GM10266 (cell line): ENCODE measurements at regions not wholly inside any gene's neighbourhood (a gene's known extent, or its start where the extent isn't known, plus 50 kb on each side); places are given as distances from the start of the nearest gene placed in this dataset.

Experiments
- DNase-seq: peaks from one replicate; pipeline ENCODE4 v3.0.0; 2012; ENCODE audit errors: extremely low spot score
- CTCF ChIP-seq: IDR thresholded peaks from 2 replicates; pipeline ENCODE4 v1.5.1; 2012; ENCODE audit warnings: mild to moderate bottlenecking, low read depth; ENCODE audit not compliant: control insufficient read depth, insufficient read depth; ENCODE audit errors: missing control alignments

GRCh38 chr2:175872721-175873120, 129.3 kb downstream of the LNPK start:
- TF ChIP-seq CTCF: no peak
- no peak for DNase-seq

DNA sequence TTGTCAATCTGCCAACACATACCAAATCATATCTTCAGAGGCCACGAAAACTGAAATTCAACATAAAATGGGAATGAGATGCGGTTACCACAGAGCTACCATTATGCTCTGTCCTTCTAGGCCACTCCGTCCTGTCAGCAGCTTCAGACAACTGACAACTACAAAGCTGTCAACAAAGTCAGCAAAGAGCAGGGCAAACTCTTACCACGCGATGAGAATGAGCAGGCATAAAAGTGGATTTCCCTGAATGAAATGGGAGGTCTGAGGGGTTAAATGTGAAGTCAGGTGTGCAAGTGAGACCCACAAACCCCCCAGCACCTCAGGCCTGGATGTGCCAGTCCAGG, 130.1 kb downstream of the LNPK start:
- no peak for DNase-seq
- no peak for TF ChIP-seq CTCF

- DNase-seq: no peak
- TF ChIP-seq CTCF: no peak
Observed at GRCh38 chr2:175871331-175872004, 130.6 kb downstream of the LNPK start.

DNA sequence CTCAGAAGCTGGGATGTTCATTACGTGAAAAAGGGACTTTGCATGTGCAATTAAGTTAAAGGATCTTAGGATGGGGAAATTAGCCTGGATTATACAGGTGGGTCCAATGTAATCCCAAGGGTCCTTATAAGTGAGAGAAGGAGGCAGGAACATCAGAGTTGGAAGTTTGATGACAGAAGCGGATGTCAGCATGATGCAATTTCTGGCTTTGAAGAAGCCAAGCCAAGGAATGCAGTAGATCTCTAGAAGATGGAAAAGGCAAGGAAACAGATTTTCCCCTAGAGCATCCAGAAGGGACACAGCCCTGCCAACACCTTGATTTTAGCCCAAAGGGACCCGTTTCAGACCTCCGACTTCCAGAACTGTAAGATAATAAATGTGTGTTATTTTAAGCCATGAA, 136.4 kb downstream of the LNPK start:
- no peak for DNase-seq
- TF ChIP-seq CTCF: no peak

- no peak for DNase-seq
- TF ChIP-seq CTCF: no peak
Observed at GRCh38 chr2:175864137-175864850, 137.8 kb downstream of the LNPK start.

DNA sequence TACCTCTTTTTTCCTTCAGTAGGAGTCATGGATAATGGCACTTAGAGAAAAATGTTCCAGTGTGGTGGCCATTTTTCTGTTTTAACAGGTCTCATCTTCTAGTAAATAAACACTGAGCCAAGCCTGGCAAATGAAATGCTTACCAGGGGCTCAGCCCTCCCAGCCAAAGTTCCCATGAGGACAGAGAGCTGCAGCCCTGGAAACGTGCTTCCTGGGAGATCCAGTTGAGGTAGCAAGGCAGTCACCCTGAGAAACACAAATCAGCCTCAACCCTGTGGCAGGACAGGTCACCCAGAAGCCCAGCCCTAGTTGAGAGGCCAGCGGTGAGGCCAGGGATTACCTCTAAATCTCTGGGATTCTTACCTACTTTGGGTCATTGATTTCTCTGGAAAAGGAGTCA, 140.1 kb downstream of the LNPK start:
- no peak for TF ChIP-seq CTCF
- DNase-seq: no peak

DNA sequence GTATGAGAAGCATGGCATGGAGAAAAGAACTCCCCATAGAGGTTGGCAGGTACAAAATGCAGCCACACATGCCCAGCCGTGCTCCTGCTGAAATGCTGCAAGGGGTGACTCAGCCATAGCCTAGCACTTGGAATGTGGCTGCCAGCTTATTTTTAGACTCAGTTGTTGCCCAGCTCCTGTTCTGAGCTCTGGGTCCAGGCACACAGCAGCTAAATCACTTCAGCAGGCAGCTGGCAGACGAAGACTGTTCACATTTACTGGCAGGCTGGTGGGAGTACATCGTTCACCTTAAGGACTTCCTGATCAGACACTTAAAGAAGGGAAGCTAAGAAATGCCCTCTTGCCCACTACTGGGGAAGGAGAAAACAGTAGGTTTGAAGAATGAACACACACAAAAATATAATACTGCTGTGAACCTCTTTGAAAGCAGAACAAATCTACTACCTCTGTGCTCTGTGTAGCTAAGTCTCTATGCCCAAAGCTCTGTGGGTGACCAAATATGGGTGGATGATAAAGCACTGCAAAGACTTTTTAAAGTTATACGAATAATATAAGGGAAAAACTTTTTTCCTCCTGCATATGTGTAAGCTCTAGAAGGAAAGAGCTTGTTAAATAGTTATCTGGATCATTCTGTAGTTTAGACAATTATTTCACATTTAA, 146.1 kb downstream of the LNPK start:
- no peak for TF ChIP-seq CTCF
- no peak for DNase-seq
